ENCODE measurements at regions not wholly inside any gene's neighbourhood (a gene's known extent, or its start where the extent isn't known, plus 50 kb on each side); places are given as distances from the start of the nearest gene placed in this dataset.

- H3K9ac ChIP-seq (ENCODE audit: insufficient read depth in 1 of 2, low read length in 2 of 2) = no peak overlapping the region
- ATAC-seq (ENCODE audit: insufficient read depth, low FRiP score) (no peak), DNase-seq (no peak)
- H3K27ac ChIP-seq (ENCODE audit: low read depth in 1 of 2, low read length in 1 of 2) = no peak overlapping the region
- 43 to 60% methylated on average over 2 of the region's 2 CpGs for WGBS, 2 donors
- H3K4me1 ChIP-seq (ENCODE audit: control insufficient read depth in 5 of 5, insufficient read depth in 5 of 5, low read length in 5 of 5) = peaks cover 0 to 9% (median 4%) of the 10 kb centered on the region in 5 donors
- H3K36me3 ChIP-seq (ENCODE audit: control insufficient read depth in 4 of 4, insufficient read depth in 4 of 4, low read length in 4 of 4) = no peaks in the 10 kb centered on the region
- TF ChIP-seq CTCF (IDR thresholded peaks at IDR 0.05; ENCODE audit: control extremely low read depth, extremely low read depth) = no peak
- H3K4me3 ChIP-seq = no peak overlapping the region
- no peaks in the 10 kb centered on the region for H3K27me3 ChIP-seq (ENCODE audit: control insufficient read depth in 3 of 3, insufficient read depth in 3 of 3, low read length in 2 of 3)
- H3K9me3 ChIP-seq (ENCODE audit: control insufficient read depth in 4 of 4, insufficient read depth in 3 of 4, low read length in 3 of 4) = no peaks in the 10 kb centered on the region
These were observed 150.8 kb upstream of the TMEM170B start for GRCh38 chr6:11386726-11387125.

- 60 to 65% methylated on average over 4 of the region's 4 CpGs for WGBS, 2 donors
- no peak overlapping the region for H3K27ac ChIP-seq (ENCODE audit: low read depth in 1 of 2, low read length in 1 of 2)
These were observed 151.2 kb upstream of the TMEM170B start for GRCh38 chr6:11386323-11386722.

GRCh38 chr6:11384531-11385309 lies 152.3 kb upstream of the NEDD9 start:
- TF ChIP-seq CTCF (IDR thresholded peaks at IDR 0.05; ENCODE audit: control extremely low read depth, extremely low read depth) = no peak
- Histone ChIP-seq H3K9me3 (ENCODE audit: control insufficient read depth in 4 of 4, insufficient read depth in 3 of 4, low read length in 3 of 4) (no peaks in the 10 kb centered on the region), H3K4me3 (no peak overlapping the region), H3K27me3 (ENCODE audit: control insufficient read depth in 3 of 3, insufficient read depth in 3 of 3, low read length in 2 of 3) (no peaks in the 10 kb centered on the region), H3K4me1 (ENCODE audit: control insufficient read depth in 5 of 5, insufficient read depth in 5 of 5, low read length in 5 of 5) (peaks cover 0 to 7% (median 0%) of the 10 kb centered on the region in 5 donors), H3K27ac (ENCODE audit: low read depth in 1 of 2, low read length in 1 of 2) (no peak overlapping the region), H3K9ac (ENCODE audit: insufficient read depth in 1 of 2, low read length in 2 of 2) (no peak overlapping the region), H3K36me3 (ENCODE audit: control insufficient read depth in 4 of 4, insufficient read depth in 4 of 4, low read length in 4 of 4) (no peaks in the 10 kb centered on the region)
- ATAC-seq (ENCODE audit: insufficient read depth, low FRiP score) = no peak
- 81 to 83% methylated on average over 7 of the region's 7 CpGs for WGBS, 2 donors
- DNase-seq = no peak

More at GRCh38 chr6:11386323-11386722, 151.2 kb upstream of the TMEM170B start:
- H3K4me1 ChIP-seq (ENCODE audit: control insufficient read depth in 5 of 5, insufficient read depth in 5 of 5, low read length in 5 of 5) = peaks cover 0 to 9% (median 4%) of the 10 kb centered on the region in 5 donors
- ATAC-seq (ENCODE audit: insufficient read depth, low FRiP score) (no peak), DNase-seq (no peak)
- H3K4me3 ChIP-seq = no peak overlapping the region
- H3K36me3 ChIP-seq (ENCODE audit: control insufficient read depth in 4 of 4, insufficient read depth in 4 of 4, low read length in 4 of 4) = no peaks in the 10 kb centered on the region
- H3K27me3 ChIP-seq (ENCODE audit: control insufficient read depth in 3 of 3, insufficient read depth in 3 of 3, low read length in 2 of 3) = no peaks in the 10 kb centered on the region
- no peak for TF ChIP-seq CTCF (IDR thresholded peaks at IDR 0.05; ENCODE audit: control extremely low read depth, extremely low read depth)
- H3K9me3 ChIP-seq (ENCODE audit: control insufficient read depth in 4 of 4, insufficient read depth in 3 of 4, low read length in 3 of 4) = no peaks in the 10 kb centered on the region
- H3K9ac ChIP-seq (ENCODE audit: insufficient read depth in 1 of 2, low read length in 2 of 2) = no peak overlapping the region
